ENCODE measurements at regions not wholly inside any gene's neighbourhood (a gene's known extent, or its start where the extent isn't known, plus 50 kb on each side); places are given as distances from the start of the nearest gene placed in this dataset.
"Not testable (repeated sequence)": the region's sequence is repeated elsewhere in the genome, so short reads cannot be mapped to it uniquely, and the experiment has no call there.

DNA sequence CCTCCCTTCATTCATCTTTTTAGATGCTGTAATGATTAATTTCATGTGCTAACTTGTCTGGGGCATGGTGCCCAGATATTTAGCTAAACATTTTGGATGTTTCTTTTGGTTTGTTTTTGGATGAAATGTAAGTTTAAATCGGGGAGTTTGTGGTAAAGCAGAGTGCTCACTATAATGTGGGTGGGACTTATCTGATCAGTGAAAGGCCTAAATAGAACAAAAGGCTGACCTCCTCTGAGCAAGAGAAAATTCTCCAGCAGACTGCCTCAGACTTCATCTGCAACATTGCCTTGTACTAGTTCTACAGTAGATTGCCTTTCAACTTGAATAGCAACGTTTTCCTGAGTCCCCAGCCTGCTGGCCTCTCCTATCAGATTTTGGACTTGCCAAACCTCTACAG lies 183.6 kb downstream of the S1PR1 start:
- DNase-seq (ENCODE audit: low spot score), result no peak

DNA sequence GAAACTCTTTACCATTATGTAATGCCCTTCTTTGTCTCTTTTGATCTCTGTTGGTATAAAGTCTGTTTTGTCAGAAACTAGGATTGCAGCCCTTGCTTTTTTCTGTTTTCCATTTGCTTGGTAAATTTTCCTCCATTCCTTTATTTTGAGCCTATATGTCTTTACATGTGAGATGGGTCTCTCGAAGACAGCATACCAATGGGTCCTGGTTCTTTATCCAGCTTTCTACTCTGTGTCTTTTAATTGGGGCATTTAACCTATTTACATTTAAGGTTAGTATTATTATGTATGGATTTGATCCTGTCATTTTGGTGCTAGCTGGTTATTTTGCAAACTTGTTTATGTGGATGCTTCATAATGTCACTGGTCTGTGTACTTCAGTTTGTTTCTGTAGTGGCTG lies 191.3 kb downstream of the S1PR1 start:
- not testable (repeated sequence) for DNase-seq (ENCODE audit: low spot score)

DNA sequence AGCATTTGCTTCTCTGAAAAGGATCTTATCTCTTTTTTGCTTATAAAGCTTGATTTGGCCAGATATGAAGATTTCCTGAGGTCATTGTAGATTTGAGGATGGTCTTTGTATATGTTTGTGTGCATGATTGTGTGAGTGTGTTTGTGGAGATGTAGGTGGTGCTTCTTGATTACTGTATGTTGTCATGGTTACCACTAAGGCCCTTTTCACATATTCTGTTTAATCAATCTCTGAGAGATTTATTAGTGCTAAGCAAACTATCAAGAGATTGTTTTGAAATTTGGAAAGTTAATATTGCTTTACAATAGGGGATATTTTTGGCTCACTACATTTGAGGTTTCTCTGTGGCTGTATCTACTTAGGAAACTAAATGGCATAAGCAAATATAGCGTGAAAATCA lies 191.7 kb downstream of the S1PR1 start:
- DNase-seq (ENCODE audit: low spot score), result no peak

GRCh38 chr1:101431956-101432510 lies 195.2 kb downstream of the S1PR1 start:
- DNase-seq (ENCODE audit: low spot score), result no peak

DNA sequence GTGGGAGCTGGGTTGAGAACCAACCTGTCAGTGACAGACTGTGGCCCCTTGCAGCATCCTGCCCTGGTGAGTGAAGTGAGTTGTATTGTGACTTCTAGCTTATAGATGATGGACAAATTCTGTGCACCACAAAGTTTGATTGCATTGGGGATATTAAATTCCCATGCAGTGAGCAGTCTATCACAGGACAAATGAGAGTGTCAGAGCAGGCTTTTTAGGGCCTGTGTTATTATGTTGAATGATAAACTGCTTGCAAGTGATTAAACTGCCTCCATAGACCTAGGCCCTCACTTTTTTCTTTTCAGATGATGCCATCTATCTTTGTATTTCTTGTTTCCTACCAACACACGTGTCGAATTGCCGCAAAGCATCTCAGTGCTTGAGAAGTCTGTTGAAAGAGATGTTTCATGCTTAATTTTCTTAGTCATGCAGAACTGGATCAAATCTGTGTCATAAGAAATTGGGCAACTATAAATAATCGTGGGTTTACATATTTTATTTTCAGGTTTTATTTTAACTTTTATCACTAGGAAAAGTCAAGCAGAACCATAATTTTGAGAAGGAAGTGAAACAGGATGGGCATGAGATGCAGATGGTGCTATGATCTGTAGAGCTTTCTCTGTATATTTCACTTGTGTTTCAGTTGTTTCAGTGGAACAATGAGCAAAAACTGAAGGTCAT lies 199.2 kb downstream of the S1PR1 start:
- no peak for DNase-seq (ENCODE audit: low spot score)

GRCh38 chr1:101437800-101438199 lies 201.0 kb downstream of the S1PR1 start:
- DNase-seq (ENCODE audit: low spot score), result no peak

GRCh38 chr1:101438359-101438758 lies 201.5 kb downstream of the S1PR1 start:
- no peak for DNase-seq (ENCODE audit: low spot score)

- no peak for DNase-seq (ENCODE audit: low spot score)
These were observed 203.7 kb downstream of the S1PR1 start for GRCh38 chr1:101440485-101440884.

DNA sequence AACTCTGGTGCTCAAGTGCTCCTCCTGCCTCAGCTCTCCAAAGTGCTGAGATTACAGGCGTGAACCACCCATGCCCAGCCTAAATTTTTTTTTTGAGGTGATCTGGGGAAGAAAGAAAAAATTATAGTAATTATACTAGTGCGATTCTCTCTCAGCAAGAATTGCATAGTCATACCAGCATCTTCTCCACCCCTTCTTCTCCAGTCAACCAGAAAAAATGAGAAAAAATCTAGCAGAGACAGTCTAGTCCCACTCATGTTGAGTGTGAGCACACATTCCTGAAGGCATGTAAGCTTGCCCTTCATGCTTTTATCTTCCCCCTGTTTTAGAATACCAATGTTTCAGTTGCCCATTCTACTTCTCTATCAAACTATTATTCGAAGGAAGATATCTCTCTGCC lies 207.6 kb downstream of the S1PR1 start:
- DNase-seq (ENCODE audit: low spot score), result no peak

GRCh38 chr1:101444873-101445618 lies 208.2 kb downstream of the S1PR1 start:
- DNase-seq (ENCODE audit: low spot score), result no peak

- no peak for DNase-seq (ENCODE audit: low spot score)
These were observed 211.2 kb downstream of the S1PR1 start for GRCh38 chr1:101448018-101448417.

DNA sequence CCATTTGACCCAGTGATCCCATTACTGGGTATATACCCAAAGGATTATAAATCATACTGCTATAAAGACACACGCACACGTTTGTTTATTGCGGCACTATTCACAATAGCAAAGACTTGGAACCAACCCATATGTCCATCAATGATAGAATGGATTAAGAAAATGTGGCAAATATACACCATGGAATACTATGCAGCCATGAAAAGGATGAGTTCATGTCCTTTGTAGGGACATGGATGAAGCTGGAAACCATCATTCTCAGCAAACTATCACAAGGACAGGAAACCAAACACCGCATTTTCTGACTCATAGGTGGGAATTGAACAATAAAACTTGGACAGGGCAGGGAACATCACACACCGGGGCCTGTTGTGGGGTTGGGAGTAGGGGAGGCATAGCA lies 213.9 kb downstream of the S1PR1 start:
- not testable (repeated sequence) for DNase-seq (ENCODE audit: low spot score)

- no peak for DNase-seq (ENCODE audit: low spot score)
These were observed 215.1 kb downstream of the S1PR1 start for GRCh38 chr1:101451888-101452287.

DNA sequence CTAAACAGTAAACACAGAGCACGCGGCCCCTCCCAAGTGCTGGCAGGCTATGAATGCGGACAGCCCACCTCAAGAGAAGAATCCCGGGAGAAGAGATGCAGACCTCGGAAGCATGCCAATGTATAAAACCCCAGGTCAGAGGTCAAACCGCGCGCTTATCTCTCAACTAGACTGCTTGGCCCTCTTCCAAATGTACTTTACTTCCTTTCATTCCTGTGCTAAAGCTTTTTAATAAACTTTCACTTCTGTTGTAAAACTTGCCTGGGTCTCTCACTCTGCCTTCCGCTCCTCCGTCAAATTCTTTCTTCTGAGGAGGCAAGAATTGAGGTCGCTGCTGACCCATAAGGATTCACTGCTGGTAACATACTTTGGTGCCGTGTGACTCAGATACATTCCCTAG lies 216.0 kb downstream of the S1PR1 start:
- DNase-seq (ENCODE audit: low spot score), result no peak

GRCh38 chr1:101453844-101454243 lies 217.0 kb downstream of the S1PR1 start:
- no peak for DNase-seq (ENCODE audit: low spot score)

DNA sequence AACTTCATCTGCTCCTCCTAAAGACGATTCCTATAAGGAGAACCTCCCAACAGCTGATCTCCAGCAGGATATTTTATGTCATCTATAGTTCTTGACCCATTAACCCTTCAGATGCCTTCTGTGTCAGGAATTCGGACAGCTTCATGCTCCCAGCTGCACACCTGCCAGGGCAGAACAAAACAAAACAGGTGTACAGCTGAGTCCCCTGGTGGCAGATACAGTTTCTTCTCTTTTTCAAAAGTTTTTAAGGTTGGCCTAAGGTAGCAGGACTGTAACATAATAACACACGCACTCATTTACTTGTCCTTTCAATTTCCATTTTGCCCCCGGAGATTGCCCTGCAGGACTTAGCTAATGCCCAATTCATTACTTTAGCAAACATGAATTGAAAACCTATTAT lies 218.3 kb downstream of the S1PR1 start:
- no peak for DNase-seq (ENCODE audit: low spot score)

DNA sequence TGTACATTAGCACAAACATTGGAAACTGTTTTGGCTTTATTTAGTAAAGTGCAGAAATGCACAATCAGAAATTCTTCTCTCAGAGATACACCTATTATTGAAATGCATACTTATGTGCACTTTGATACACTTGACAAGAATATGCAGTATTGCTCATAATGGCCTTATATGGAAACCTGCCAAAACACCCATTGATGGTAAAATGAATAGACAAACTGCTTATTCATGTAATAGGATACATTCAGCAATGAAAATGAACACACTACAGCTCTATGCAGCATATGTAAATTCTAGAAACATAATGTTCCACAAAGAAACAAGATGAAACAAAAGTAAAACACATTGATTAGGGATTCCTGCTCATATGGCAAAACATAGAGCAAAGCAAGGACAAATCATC lies 223.9 kb downstream of the S1PR1 start:
- DNase-seq (ENCODE audit: low spot score), result peak; percentile 7

DNA sequence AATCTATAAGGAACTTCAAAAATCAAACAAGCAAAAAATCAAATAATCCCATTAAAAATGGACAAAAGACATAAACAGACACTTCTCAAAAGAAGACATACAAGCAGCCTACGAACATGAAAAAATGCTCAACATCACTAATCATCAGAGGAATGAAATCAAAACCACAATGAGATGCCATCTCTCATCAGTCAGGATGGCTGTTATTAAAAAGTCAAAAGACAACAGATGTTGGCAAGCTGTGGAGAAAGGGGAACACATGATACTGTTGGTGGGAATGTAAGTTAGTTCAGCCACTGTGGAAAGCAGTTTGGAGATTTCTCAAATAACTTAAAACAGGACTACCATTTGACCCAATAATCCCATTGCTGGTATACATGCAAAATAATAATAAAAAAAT lies 226.4 kb downstream of the S1PR1 start:
- DNase-seq (ENCODE audit: low spot score), result no peak

DNA sequence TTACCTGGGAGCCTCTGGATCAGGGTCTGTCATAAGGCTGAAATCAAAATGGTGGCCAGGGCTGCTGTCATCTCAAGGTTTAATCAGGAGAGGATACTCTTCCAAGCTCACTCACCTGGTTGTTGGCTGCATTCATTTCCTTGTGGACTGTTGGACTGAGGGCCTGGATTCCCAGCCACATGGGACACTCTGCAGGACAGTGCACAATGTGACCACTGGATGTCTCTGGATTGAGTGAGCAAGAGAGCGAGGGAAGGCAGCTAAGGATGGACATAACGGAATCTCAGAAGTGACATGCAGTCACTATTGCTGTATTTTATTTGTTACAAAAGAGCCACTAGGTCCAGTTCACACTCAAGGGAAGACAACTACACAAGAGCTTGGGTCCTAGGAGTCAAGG lies 229.1 kb downstream of the S1PR1 start:
- DNase-seq (ENCODE audit: low spot score), result no peak

GRCh38 chr1:101474039-101474665 lies 237.3 kb downstream of the S1PR1 start:
- peak; percentile 35 for DNase-seq (ENCODE audit: low spot score)

GRCh38 chr1:101476541-101476940 lies 239.7 kb downstream of the S1PR1 start:
- no peak for DNase-seq (ENCODE audit: low spot score)

GRCh38 chr1:101479945-101480344 lies 243.1 kb downstream of the S1PR1 start:
- no peak for DNase-seq (ENCODE audit: low spot score)

- no peak for DNase-seq (ENCODE audit: low spot score)
These were observed 245.5 kb downstream of the S1PR1 start for GRCh38 chr1:101482306-101482705.
